ENCODE measurements at regions not wholly inside any gene's neighbourhood (a gene's known extent, or its start where the extent isn't known, plus 50 kb on each side); places are given as distances from the start of the nearest gene placed in this dataset.
"Not testable (repeated sequence)": the region's sequence is repeated elsewhere in the genome, so short reads cannot be mapped to it uniquely, and the experiment has no call there.

- not testable (repeated sequence) for DNase-seq (ENCODE audit: low read depth)
These were observed 259.4 kb downstream of the SETD4 start for GRCh38 chr21:35800796-35801385.

DNA sequence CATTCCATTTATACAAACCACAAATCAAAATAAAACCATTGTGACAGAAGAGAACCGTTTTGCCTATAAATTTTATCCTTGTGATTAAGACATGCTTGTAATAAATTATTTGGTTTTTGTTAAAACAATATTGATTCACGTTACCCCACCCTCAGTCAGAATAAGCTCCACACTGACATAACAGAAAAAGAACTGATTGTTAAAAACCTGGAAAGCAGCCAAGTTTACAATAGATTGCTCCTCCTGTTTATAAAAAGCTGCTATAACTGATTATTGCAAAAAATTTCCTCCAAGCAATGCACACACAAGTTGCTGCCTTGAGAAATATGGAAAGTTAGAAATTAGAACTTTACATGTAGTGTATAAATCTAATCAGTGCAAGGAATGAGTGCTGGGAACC lies 263.5 kb downstream of the SETD4 start:
- DNase-seq (ENCODE audit: low read depth) = no peak

GRCh38 chr21:35794527-35794926 lies 265.8 kb downstream of the SETD4 start:
- not testable (repeated sequence) for DNase-seq (ENCODE audit: low read depth)

GRCh38 chr21:35792569-35793305 lies 267.6 kb downstream of the SETD4 start:
- DNase-seq (ENCODE audit: low read depth) = no peak

GRCh38 chr21:35791541-35792325 lies 268.6 kb downstream of the SETD4 start:
- no peak for DNase-seq (ENCODE audit: low read depth)

DNA sequence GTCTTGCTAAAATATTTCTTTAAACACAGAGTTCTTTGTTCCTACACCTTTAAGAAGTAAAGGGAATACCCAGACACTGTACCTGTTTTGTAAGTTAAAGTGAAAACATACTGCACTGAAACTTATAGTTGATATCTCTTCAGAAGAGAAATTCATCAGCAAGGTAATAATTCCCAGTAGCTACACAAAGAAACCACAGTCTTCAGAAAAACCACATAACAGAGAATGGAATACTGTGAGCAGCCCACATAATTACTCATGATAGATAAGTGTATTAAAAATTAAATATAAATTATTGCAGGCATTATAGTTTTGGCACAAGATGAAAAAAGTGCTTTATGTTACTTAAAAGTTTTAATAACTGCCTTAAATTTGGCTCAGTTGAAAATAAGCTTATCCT lies 276.6 kb downstream of the SETD4 start:
- DNase-seq (ENCODE audit: low read depth) = no peak

DNA sequence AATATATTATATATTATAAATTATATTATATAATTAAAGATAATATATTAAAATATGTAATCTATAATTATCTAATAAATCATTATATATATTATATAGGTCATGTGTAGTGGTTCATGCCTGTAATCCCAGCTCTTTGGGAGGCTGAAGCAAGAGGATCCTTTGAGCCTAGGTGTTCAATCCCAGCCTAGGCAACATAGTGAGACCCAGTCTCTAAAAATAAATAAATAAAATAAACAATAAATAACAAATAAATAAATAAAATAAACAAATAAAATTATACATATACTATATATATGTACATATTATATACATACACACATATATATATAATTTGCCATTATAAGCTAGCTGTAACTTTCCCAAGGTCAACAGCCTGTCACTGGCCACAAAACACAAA lies 277.7 kb downstream of the SETD4 start:
- DNase-seq (ENCODE audit: low read depth) = no peak

GRCh38 chr21:35780983-35781382 lies 279.3 kb downstream of the SETD4 start:
- no peak for DNase-seq (ENCODE audit: low read depth)

GRCh38 chr21:35779690-35780570 lies 280.4 kb downstream of the SETD4 start:
- no peak for DNase-seq (ENCODE audit: low read depth)

DNA sequence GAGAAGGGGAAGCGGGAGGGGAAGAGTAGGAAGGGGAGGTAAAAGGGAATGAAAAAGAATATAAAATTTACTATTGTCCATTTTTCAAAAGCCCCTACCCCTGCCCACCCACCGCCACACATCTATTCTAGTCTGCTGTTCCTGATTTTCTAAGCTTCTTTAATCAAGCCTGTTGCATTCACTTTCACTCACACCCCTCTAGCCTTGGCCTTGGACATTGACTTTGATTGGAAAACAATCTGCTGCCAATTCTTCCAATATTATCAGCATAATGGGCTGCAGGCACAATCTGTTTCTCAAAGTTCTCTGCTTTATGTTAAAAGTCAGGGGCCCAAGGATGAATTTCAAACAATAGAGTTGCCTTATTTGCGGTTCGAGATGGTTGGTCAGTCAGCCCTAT lies 281.2 kb downstream of the SETD4 start:
- no peak for DNase-seq (ENCODE audit: low read depth)

DNA sequence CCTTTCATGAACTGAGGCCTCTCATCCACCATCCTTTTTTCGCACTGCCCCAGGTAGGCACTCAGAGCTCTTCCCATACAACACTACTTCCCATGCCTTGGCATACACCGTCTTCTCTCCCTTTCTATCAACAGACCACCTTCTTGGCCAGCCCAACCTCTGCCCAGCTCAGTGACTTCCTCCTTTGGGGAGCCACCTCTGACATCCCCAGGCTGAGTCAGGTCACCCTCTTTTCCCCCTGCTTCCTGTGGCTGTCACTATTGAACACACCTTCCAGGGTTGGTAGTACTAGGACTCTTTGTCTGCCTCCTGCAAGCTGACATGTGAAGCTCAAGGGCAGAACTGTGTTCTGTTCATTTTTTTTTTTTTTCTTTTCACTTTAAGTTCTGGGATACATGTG lies 283.2 kb downstream of the SETD4 start:
- DNase-seq (ENCODE audit: low read depth) = no peak

GRCh38 chr21:35775778-35776544 lies 284.4 kb downstream of the SETD4 start:
- DNase-seq (ENCODE audit: low read depth) = no peak

DNA sequence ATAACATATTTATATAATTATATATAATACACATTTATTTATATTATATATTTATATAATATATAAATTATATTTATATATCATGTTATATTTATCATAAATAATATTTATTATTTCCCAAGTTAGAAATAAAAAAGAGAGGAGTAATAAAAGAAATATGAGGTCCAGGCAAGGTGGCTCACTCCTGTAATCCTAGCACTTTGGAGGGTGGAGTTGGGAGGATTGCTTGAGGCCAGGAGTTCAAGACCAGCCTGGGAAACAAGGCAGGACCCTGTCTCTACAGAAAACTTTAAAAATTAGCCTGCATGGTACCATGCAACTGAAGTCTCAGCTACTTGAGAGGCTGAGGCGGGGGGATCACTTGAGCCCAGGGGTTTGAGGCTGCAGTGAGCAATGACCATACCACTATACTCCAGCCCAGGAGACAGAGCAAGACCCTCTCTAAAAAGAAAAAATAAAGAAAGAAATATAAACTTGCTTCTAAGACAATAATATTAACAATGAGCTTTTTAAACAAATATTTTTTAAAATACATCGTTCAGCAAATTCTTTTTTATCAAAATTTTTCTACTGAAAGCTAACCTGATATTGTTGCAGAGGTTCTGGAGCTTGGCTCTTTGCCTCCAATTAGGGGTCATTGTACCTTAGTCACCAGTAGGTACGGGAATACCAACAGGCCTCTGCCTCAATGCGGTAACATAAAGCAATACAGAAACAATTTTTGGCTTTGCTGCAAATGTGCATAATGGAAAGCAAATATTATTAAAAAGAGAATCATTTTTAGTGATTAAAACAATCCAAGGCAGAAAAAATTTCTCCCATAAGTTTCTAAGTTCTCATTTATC lies 290.0 kb downstream of the SETD4 start:
- DNase-seq (ENCODE audit: low read depth) = no peak

DNA sequence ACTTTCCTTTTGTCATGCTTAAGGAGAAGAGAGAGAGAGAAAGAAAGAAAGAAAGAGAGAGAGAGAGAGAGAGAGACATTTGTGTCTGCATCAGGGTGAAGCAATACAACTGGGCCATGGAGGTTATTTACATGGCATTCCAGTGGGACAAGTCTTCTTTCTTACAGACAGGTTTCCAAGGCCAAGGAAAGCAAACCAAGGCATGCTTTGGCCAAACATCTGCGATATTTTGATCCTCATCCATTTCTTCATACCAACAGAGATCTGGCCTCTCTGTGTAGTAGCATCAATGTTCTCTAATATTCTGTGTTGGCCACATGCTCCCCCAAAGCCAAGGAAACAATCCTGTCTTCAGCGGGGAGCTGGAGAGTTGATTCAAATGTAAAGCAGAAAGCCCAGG lies 292.1 kb downstream of the SETD4 start:
- DNase-seq (ENCODE audit: low read depth) = no peak

DNA sequence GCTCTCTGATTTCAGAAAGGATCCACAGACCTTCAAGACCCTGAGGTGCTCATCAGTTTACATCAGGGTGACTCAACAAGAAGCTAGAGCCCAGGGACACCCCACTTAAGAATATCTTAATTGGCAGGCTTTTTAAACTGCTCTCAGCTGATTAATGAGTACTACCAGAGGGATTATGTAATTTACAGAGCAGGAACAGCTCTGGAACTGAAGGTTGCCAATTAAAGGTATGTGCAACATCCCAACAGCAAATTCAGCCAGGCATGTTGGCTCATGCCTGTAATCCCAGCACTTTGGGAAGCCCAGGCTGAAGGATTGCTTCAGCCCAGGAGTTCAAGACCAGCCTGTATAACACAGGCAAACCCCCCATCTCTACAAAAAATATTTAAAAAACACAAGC lies 295.7 kb downstream of the SETD4 start:
- no peak for DNase-seq (ENCODE audit: low read depth)

- no peak for DNase-seq (ENCODE audit: low read depth)
These were observed 296.2 kb downstream of the SETD4 start for GRCh38 chr21:35764077-35764476.

DNA sequence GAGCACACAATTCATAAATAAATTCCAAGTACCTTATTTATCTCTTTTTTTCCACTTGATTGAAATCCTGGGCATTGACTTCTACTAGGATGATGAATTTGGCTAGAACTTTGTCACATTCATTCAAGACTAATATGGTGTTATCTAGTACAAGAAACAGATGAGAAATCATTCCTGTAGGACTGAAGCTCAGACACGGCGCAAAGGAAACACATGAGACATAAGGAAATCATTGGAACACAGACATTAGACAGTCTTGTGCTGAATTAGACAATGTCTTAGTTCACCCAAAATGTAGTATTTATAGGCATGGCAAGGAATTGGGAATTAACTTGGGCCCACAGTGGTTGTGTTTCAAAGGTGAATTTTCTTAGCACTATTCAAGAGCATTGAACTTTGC lies 305.7 kb downstream of the SETD4 start:
- DNase-seq (ENCODE audit: low read depth) = no peak

DNA sequence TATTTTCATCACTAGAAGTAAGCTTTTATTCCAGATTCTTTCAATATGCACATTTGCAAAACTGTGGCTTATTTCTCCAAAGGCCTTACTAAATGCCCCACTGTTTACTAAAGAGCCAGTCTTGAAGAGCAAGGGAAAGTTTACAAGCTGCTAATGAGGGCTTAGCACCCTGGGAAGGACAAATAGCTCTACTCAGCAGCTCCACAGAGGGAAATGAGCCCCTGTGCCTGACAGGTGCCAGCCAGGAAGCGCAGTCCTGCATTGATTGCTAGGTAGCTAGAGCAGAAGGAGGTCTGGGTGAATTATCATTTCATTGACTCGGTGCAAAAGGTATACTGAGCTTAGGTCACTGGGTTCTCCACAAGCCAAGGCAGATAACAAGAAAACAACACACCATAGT lies 307.0 kb downstream of the SETD4 start:
- no peak for DNase-seq (ENCODE audit: low read depth)

- no peak for DNase-seq (ENCODE audit: low read depth)
These were observed 309.2 kb downstream of the SETD4 start for GRCh38 chr21:35751171-35751570.

DNA sequence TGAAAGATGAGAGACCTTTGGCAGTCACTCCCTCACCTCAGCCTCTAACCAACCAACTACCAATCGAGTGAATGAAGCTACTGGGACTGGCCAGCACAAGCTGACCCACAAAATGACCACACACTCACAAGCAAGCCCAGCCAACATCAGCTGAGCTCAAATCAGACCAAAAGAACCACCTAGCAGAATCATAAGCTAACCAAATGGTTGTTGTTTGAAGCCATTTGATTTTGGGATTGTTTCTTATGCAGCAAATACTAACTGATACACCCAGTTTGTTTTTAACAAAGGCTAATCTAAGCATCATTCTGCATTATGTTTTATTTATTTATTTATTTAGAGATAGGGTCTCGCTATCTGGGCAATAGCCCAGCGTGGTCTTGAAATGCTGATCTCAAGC lies 310.4 kb downstream of the SETD4 start:
- no peak for DNase-seq (ENCODE audit: low read depth)

Measured in fibroblast of the conjunctiva (primary cell).